Trophoblast cell (in vitro differentiated cells and primary cell): ENCODE measurements at regions not wholly inside any gene's neighbourhood (a gene's known extent, or its start where the extent isn't known, plus 50 kb on each side); places are given as distances from the start of the nearest gene placed in this dataset.

Experiments
- DNase-seq, 2 donors: peaks; one replicate each; pipeline ENCODE4 v3.0.0-alpha.2; 2016
- H2AFZ ChIP-seq: 2 replicates; pipeline ENCODE4 v1.6.1; 2013; ENCODE audit warnings: low read length, moderate library complexity, mild to moderate bottlenecking; ENCODE audit not compliant: insufficient read depth, poor library complexity
- H2AK5ac ChIP-seq: 2 replicates; pipeline ENCODE4 v1.6.1; 2013; ENCODE audit warnings: mild to moderate bottlenecking, low read length
- H2BK120ac ChIP-seq: 2 replicates; pipeline ENCODE4 v1.6.1; 2013; ENCODE audit warnings: low read length, mild to moderate bottlenecking, moderate library complexity; ENCODE audit not compliant: insufficient read depth, poor library complexity
- H2BK12ac ChIP-seq: 2 replicates; pipeline ENCODE4 v1.6.1; 2013; ENCODE audit warnings: mild to moderate bottlenecking, low read length, moderate library complexity
- H2BK5ac ChIP-seq: 2 replicates; pipeline ENCODE4 v1.6.1; 2013; ENCODE audit warnings: low read length, low read depth, moderate library complexity, mild to moderate bottlenecking; ENCODE audit not compliant: poor library complexity
- H3K14ac ChIP-seq: 2 replicates; pipeline ENCODE4 v1.6.1; 2013; ENCODE audit warnings: mild to moderate bottlenecking, low read length
- H3K18ac ChIP-seq: 2 replicates; pipeline ENCODE4 v1.6.1; 2013; ENCODE audit warnings: mild to moderate bottlenecking, low read length
- H3K23ac ChIP-seq: 2 replicates; pipeline ENCODE4 v1.6.1; 2013; ENCODE audit warnings: low read length
- H3K27ac ChIP-seq: 2 replicates; pipeline ENCODE4 v1.5.1; 2013; ENCODE audit warnings: low read depth, mild to moderate bottlenecking, inconsistent platforms, low read length, moderate library complexity
- H3K27me3 ChIP-seq: 2 replicates; pipeline ENCODE4 v1.6.1; 2013; ENCODE audit warnings: inconsistent platforms, mild to moderate bottlenecking, low read length, moderate library complexity; ENCODE audit not compliant: insufficient read depth
- H3K36me3 ChIP-seq, 2 experiments: 1 replicate in 1 of 2; 2 replicates in 1 of 2; pipeline ENCODE4 v1.6.1; 2013; ENCODE audit warnings: low read length in 2 of 2, mild to moderate bottlenecking in 2 of 2, moderate library complexity in 1 of 2; ENCODE audit not compliant: insufficient read depth in 2 of 2, control insufficient read depth in 1 of 2
- H3K4ac ChIP-seq: 2 replicates; pipeline ENCODE4 v1.6.1; 2013; ENCODE audit warnings: low read depth, mild to moderate bottlenecking, low read length, moderate library complexity
- H3K4me1 ChIP-seq, 2 experiments: 1 replicate in 1 of 2; 2 replicates in 1 of 2; pipeline ENCODE4 v1.6.1; 2013; ENCODE audit warnings: low read length in 2 of 2, mild to moderate bottlenecking in 2 of 2, moderate library complexity in 1 of 2; ENCODE audit not compliant: insufficient read depth in 2 of 2, control insufficient read depth in 1 of 2
- H3K4me2 ChIP-seq: 2 replicates; pipeline ENCODE4 v1.6.1; 2013; ENCODE audit warnings: inconsistent platforms, mild to moderate bottlenecking, low read length, moderate library complexity
- H3K4me3 ChIP-seq: 2 replicates; pipeline ENCODE4 v1.5.1; 2013; ENCODE audit warnings: mild to moderate bottlenecking, low read depth, low read length, inconsistent platforms
- H3K79me1 ChIP-seq: one replicate; pipeline ENCODE4 v1.6.1; 2013; ENCODE audit warnings: low read length
- H3K79me2 ChIP-seq: 2 replicates; pipeline ENCODE4 v1.6.1; 2013; ENCODE audit warnings: low read length, mild to moderate bottlenecking; ENCODE audit not compliant: control insufficient read depth, insufficient read depth, poor library complexity
- H3K9ac ChIP-seq: 2 replicates; pipeline ENCODE4 v1.6.1; 2013; ENCODE audit warnings: mild to moderate bottlenecking, low read length
- H3K9me3 ChIP-seq: 2 replicates; pipeline ENCODE4 v1.6.1; 2013; ENCODE audit warnings: low read depth, mild to moderate bottlenecking, control low read depth, inconsistent platforms, low read length; ENCODE audit not compliant: insufficient read depth
- H4K12ac ChIP-seq: 2 replicates; pipeline ENCODE4 v1.6.1; 2013; ENCODE audit warnings: low read depth, mild to moderate bottlenecking, low read length, moderate library complexity
- H4K8ac ChIP-seq: 2 replicates; pipeline ENCODE4 v1.6.1; 2013; ENCODE audit warnings: low read depth, mild to moderate bottlenecking, low read length, moderate library complexity
- H4K91ac ChIP-seq: one replicate; pipeline ENCODE4 v1.6.1; 2013; ENCODE audit warnings: low read depth, mild to moderate bottlenecking, low read length, moderate library complexity
- whole genome bisulfite sequencing: extraction: QIAGEN DNeasy Blood & Tissue Kit; methylation state at CpG from one replicate; pipeline ENCODE4 v1.1.7; 2013; ENCODE audit warnings: missing lambda C conversion rate; ENCODE audit not compliant: insufficient read length, insufficient coverage; ENCODE audit errors: extremely low coverage; 5-methylcytosine and 5-hydroxymethylcytosine counted together

- Histone ChIP-seq H2AK5ac (no peak overlapping the region), H4K12ac (no peak overlapping the region), H3K18ac (no peak overlapping the region), H2BK5ac (no peak overlapping the region), H3K36me3 (no peaks in the 10 kb centered on the region), H4K8ac (no peak overlapping the region), H4K91ac (no peak overlapping the region), H3K14ac (no peak overlapping the region), H3K79me1 (no peaks in the 10 kb centered on the region), H3K4me3 (no peak overlapping the region), H3K27ac (no peak overlapping the region), H3K79me2 (no peaks in the 10 kb centered on the region), H3K23ac (no peak overlapping the region), H3K4ac (no peak overlapping the region), H3K27me3 (no peaks in the 10 kb centered on the region), H3K9ac (no peak overlapping the region), H2BK12ac (no peak overlapping the region), H3K4me1 (no peaks in the 10 kb centered on the region), H3K4me2 (no peak overlapping the region), H2AFZ (no peak overlapping the region), H3K9me3 (no peaks in the 10 kb centered on the region), H2BK120ac (no peak overlapping the region)
- WGBS, result no CpG with 5 or more reads among the region's 1 CpG
- no peak for DNase-seq
These were observed 308.2 kb downstream of the GJA1 start for GRCh38 chr6:121743691-121744090.

DNA sequence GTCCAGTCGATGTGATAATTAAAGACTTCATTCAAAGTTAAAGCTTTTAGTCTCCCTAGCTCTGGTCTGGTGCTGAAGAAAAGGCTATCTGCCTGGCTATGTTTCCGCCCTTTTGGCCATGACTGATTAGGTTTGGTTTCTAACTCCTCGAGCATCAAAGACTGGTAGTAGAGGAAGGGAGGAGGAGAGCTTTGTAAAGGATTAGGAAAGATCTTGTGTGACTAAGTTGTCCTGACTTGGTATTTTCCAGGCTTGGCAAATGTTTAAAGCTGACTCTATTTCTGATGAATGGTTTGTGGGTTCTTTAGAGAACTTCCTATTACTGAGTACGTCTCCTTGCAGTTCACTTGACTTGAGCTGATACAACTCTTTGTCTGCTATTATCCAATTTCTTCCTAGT lies 312.9 kb downstream of the GJA1 start:
- H3K23ac ChIP-seq, result no peak overlapping the region
- no peaks in the 10 kb centered on the region for H3K79me1 ChIP-seq
- no peak overlapping the region for H2AK5ac ChIP-seq
- H3K18ac ChIP-seq, result no peak overlapping the region
- H3K27ac ChIP-seq, result no peak overlapping the region
- no peak overlapping the region for H3K4me3 ChIP-seq
- H3K14ac ChIP-seq, result no peak overlapping the region
- no peak overlapping the region for H3K4me2 ChIP-seq
- H2BK12ac ChIP-seq, result no peak overlapping the region
- H3K9ac ChIP-seq, result no peak overlapping the region
- H3K27me3 ChIP-seq, result no peaks in the 10 kb centered on the region
- no CpG with 5 or more reads among the region's 4 CpGs for WGBS
- H3K36me3 ChIP-seq, result no peaks in the 10 kb centered on the region
- no peak overlapping the region for H4K12ac ChIP-seq
- no peaks in the 10 kb centered on the region for H3K79me2 ChIP-seq
- H3K4ac ChIP-seq, result no peak overlapping the region
- no peaks in the 10 kb centered on the region for H3K4me1 ChIP-seq
- no peak overlapping the region for H4K91ac ChIP-seq
- H3K9me3 ChIP-seq, result no peaks in the 10 kb centered on the region
- no peak for DNase-seq
- H2AFZ ChIP-seq, result no peak overlapping the region
- no peak overlapping the region for H2BK5ac ChIP-seq
- no peak overlapping the region for H2BK120ac ChIP-seq
- H4K8ac ChIP-seq, result no peak overlapping the region

DNA sequence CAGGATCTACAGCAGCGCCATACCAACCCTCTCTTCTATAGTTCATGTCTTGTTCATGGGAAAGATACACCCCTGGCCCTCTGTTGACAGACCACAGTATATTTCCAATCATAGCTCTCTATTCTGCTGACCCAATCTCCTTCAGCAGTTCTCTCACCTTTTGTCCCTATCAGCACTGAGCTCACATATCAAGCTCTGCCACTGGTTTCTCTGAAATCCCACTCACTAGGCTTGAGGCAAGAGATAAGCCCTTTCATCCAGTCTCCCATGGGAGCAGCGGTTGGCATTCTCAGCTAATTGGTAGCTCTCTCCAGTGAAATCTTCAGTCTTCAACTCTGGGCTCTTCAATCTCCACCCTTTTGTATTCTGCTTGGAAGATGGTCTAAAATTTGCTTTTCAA lies 313.4 kb downstream of the GJA1 start:
- H2AK5ac ChIP-seq, result no peak overlapping the region
- H3K9ac ChIP-seq, result no peak overlapping the region
- no peaks in the 10 kb centered on the region for H3K79me2 ChIP-seq
- no CpG with 5 or more reads among the region's 2 CpGs for WGBS
- H3K27me3 ChIP-seq, result no peaks in the 10 kb centered on the region
- no peak overlapping the region for H3K14ac ChIP-seq
- H4K12ac ChIP-seq, result no peak overlapping the region
- H3K4me1 ChIP-seq, result no peaks in the 10 kb centered on the region
- H3K36me3 ChIP-seq, result no peaks in the 10 kb centered on the region
- H3K18ac ChIP-seq, result no peak overlapping the region
- no peak overlapping the region for H3K23ac ChIP-seq
- no peak overlapping the region for H3K4me2 ChIP-seq
- H4K91ac ChIP-seq, result no peak overlapping the region
- H3K79me1 ChIP-seq, result no peaks in the 10 kb centered on the region
- no peak overlapping the region for H2AFZ ChIP-seq
- no peak overlapping the region for H3K4me3 ChIP-seq
- H3K27ac ChIP-seq, result no peak overlapping the region
- no peak overlapping the region for H3K4ac ChIP-seq
- H2BK5ac ChIP-seq, result no peak overlapping the region
- DNase-seq, result no peak
- H4K8ac ChIP-seq, result no peak overlapping the region
- no peak overlapping the region for H2BK12ac ChIP-seq
- no peak overlapping the region for H2BK120ac ChIP-seq
- no peaks in the 10 kb centered on the region for H3K9me3 ChIP-seq

GRCh38 chr6:121755485-121755884 lies 320.0 kb downstream of the GJA1 start:
- H3K14ac ChIP-seq, result no peak overlapping the region
- no CpG with 5 or more reads among the region's 1 CpG for WGBS

More at GRCh38 chr6:121755485-121755884, 320.0 kb downstream of the GJA1 start:
- Histone ChIP-seq H3K4me1 (no peaks in the 10 kb centered on the region), H2BK12ac (no peak overlapping the region), H3K4me3 (no peak overlapping the region), H3K27ac (no peak overlapping the region), H3K4me2 (no peak overlapping the region), H4K91ac (no peak overlapping the region), H3K4ac (no peak overlapping the region), H4K12ac (no peak overlapping the region), H3K9ac (no peak overlapping the region), H2BK5ac (no peak overlapping the region), H4K8ac (no peak overlapping the region), H2AFZ (no peak overlapping the region), H3K23ac (no peak overlapping the region), H3K36me3 (no peaks in the 10 kb centered on the region), H2BK120ac (no peak overlapping the region), H3K27me3 (no peaks in the 10 kb centered on the region), H3K18ac (no peak overlapping the region), H3K79me2 (no peaks in the 10 kb centered on the region), H3K9me3 (peaks cover 2% of the 10 kb centered on the region), H2AK5ac (no peak overlapping the region), H3K79me1 (no peaks in the 10 kb centered on the region)
- DNase-seq, result no peak
